ENCODE measurements at regions not wholly inside any gene's neighbourhood (a gene's known extent, or its start where the extent isn't known, plus 50 kb on each side); places are given as distances from the start of the nearest gene placed in this dataset.

GRCh38 chr3:89654031-89654430 is 546.6 kb downstream of the EPHA3 start:
- FAIRE-seq = no peak

GRCh38 chr3:89656388-89656787 is 549.0 kb downstream of the EPHA3 start:
- DNase-seq (ENCODE audit: low read depth) (no peak), FAIRE-seq (no peak)
- H3K4me3 ChIP-seq (ENCODE audit: low read depth, low read length) = no peak overlapping the region

More at GRCh38 chr3:89654031-89654430, 546.6 kb downstream of the EPHA3 start:
- H3K27me3 ChIP-seq (ENCODE audit: control insufficient read depth, insufficient read depth, low read length) = no peaks in the 10 kb centered on the region
- no peak for DNase-seq (ENCODE audit: low read depth)
- H3K36me3 ChIP-seq (ENCODE audit: control insufficient read depth, insufficient read depth, low read length) = no peaks in the 10 kb centered on the region
- H3K4me3 ChIP-seq (ENCODE audit: low read depth, low read length) = no peak overlapping the region
- no peak for TF ChIP-seq CTCF (IDR thresholded peaks at IDR 0.05; ENCODE audit: insufficient read depth, low read length, severe bottlenecking)

GRCh38 chr3:89679686-89680085 is 572.3 kb downstream of the EPHA3 start:
- H3K36me3 ChIP-seq (ENCODE audit: control insufficient read depth, insufficient read depth, low read length) = no peaks in the 10 kb centered on the region
- H3K27me3 ChIP-seq (ENCODE audit: control insufficient read depth, insufficient read depth, low read length) = no peaks in the 10 kb centered on the region
- no peak for FAIRE-seq
- TF ChIP-seq CTCF (IDR thresholded peaks at IDR 0.05; ENCODE audit: insufficient read depth, low read length, severe bottlenecking) = no peak
- DNase-seq (ENCODE audit: low read depth) = no peak
- no peak overlapping the region for H3K4me3 ChIP-seq (ENCODE audit: low read depth, low read length)

More at GRCh38 chr3:89656388-89656787, 549.0 kb downstream of the EPHA3 start:
- TF ChIP-seq CTCF (IDR thresholded peaks at IDR 0.05; ENCODE audit: insufficient read depth, low read length, severe bottlenecking) = no peak
- Histone ChIP-seq H3K36me3 (ENCODE audit: control insufficient read depth, insufficient read depth, low read length) (no peaks in the 10 kb centered on the region), H3K27me3 (ENCODE audit: control insufficient read depth, insufficient read depth, low read length) (no peaks in the 10 kb centered on the region)

GRCh38 chr3:89682556-89682955 is 575.1 kb downstream of the EPHA3 start:
- TF ChIP-seq CTCF (IDR thresholded peaks at IDR 0.05; ENCODE audit: insufficient read depth, low read length, severe bottlenecking) = no peak
- Histone ChIP-seq H3K36me3 (ENCODE audit: control insufficient read depth, insufficient read depth, low read length) (no peaks in the 10 kb centered on the region), H3K4me3 (ENCODE audit: low read depth, low read length) (no peak overlapping the region), H3K27me3 (ENCODE audit: control insufficient read depth, insufficient read depth, low read length) (no peaks in the 10 kb centered on the region)
- DNase-seq (ENCODE audit: low read depth) (no peak), FAIRE-seq (no peak)

GRCh38 chr3:89685731-89686130 is 578.3 kb downstream of the EPHA3 start:
- Histone ChIP-seq H3K36me3 (ENCODE audit: control insufficient read depth, insufficient read depth, low read length) (no peaks in the 10 kb centered on the region), H3K4me3 (ENCODE audit: low read depth, low read length) (no peak overlapping the region), H3K27me3 (ENCODE audit: control insufficient read depth, insufficient read depth, low read length) (no peaks in the 10 kb centered on the region)
- DNase-seq (ENCODE audit: low read depth) (no peak), FAIRE-seq (no peak)
- no peak for TF ChIP-seq CTCF (IDR thresholded peaks at IDR 0.05; ENCODE audit: insufficient read depth, low read length, severe bottlenecking)

GRCh38 chr3:89690646-89691045 is 583.2 kb downstream of the EPHA3 start:
- no peak for TF ChIP-seq CTCF (IDR thresholded peaks at IDR 0.05; ENCODE audit: insufficient read depth, low read length, severe bottlenecking)
- H3K4me3 ChIP-seq (ENCODE audit: low read depth, low read length) = no peak overlapping the region
- no peaks in the 10 kb centered on the region for H3K27me3 ChIP-seq (ENCODE audit: control insufficient read depth, insufficient read depth, low read length)
- no peaks in the 10 kb centered on the region for H3K36me3 ChIP-seq (ENCODE audit: control insufficient read depth, insufficient read depth, low read length)
- FAIRE-seq (no peak), DNase-seq (ENCODE audit: low read depth) (no peak)
